GM23248 (cell line): ENCODE measurements at regions not wholly inside any gene's neighbourhood (a gene's known extent, or its start where the extent isn't known, plus 50 kb on each side); places are given as distances from the start of the nearest gene placed in this dataset.

Experiments used
- DNase-seq: peaks from one replicate; pipeline ENCODE4 v3.0.0-alpha.2; 2015
- H2AFZ ChIP-seq: fragments of 200-600 bp; sonication (generic); 2 replicates; pipeline ENCODE4 v1.6.1; 2016; ENCODE audit warnings: antibody characterized with exemption
- H3F3A ChIP-seq: fragments of 200-600 bp; sonication (generic); 2 replicates; pipeline ENCODE4 v1.6.1; 2016; ENCODE audit warnings: mild to moderate bottlenecking, antibody characterized with exemption, mixed run types; ENCODE audit not compliant: insufficient read depth
- H3K27ac ChIP-seq: fragments of 200-600 bp; sonication (generic); 2 replicates; pipeline ENCODE4 v1.5.1; 2016; ENCODE audit warnings: mild to moderate bottlenecking
- H3K27me3 ChIP-seq: fragments of 200-600 bp; sonication (generic); replicated peaks from 2 replicates; pipeline ENCODE4 v1.6.1; 2016; ENCODE audit warnings: mild to moderate bottlenecking; ENCODE audit not compliant: insufficient read depth
- H3K36me3 ChIP-seq: fragments of 200-600 bp; sonication (generic); 2 replicates; pipeline ENCODE4 v1.6.1; 2016; ENCODE audit warnings: low read depth, mild to moderate bottlenecking
- H3K4me1 ChIP-seq: fragments of 200-600 bp; sonication (generic); 2 replicates; pipeline ENCODE4 v1.6.1; 2016; ENCODE audit warnings: mild to moderate bottlenecking; ENCODE audit not compliant: insufficient read depth
- H3K4me2 ChIP-seq: fragments of 200-600 bp; sonication (generic); one replicate; pipeline ENCODE4 v1.6.1; 2016; ENCODE audit warnings: mild to moderate bottlenecking; ENCODE audit not compliant: unreplicated experiment
- H3K4me3 ChIP-seq: fragments of 200-600 bp; sonication (generic); 2 replicates; pipeline ENCODE4 v1.5.1; 2016; ENCODE audit warnings: mild to moderate bottlenecking
- H3K79me2 ChIP-seq: fragments of 200-600 bp; sonication (generic); 2 replicates; pipeline ENCODE4 v1.6.1; 2016; ENCODE audit warnings: mild to moderate bottlenecking; ENCODE audit not compliant: insufficient read depth
- H3K9ac ChIP-seq: fragments of 200-600 bp; sonication (generic); 2 replicates; pipeline ENCODE4 v1.6.1; 2016; ENCODE audit warnings: mild to moderate bottlenecking
- H3K9me2 ChIP-seq: fragments of 200-600 bp; sonication (generic); 2 replicates; pipeline ENCODE4 v1.6.1; 2016; ENCODE audit warnings: mixed run types, mild to moderate bottlenecking, moderate library complexity; ENCODE audit not compliant: insufficient read depth
- H3K9me3 ChIP-seq: fragments of 200-600 bp; sonication (generic); one replicate; pipeline ENCODE4 v1.6.1; 2017; ENCODE audit warnings: low read depth
- H4K20me1 ChIP-seq: fragments of 200-600 bp; sonication (generic); 2 replicates; pipeline ENCODE4 v1.6.0; 2016; ENCODE audit not compliant: insufficient read depth
- EZH2 ChIP-seq: fragments of 200-600 bp; sonication (generic); IDR thresholded peaks from 2 replicates; pipeline ENCODE4 v1.6.1; 2018; ENCODE audit warnings: antibody characterized with exemption, mild to moderate bottlenecking; ENCODE audit not compliant: insufficient read depth, poor library complexity, severe bottlenecking
- EZH2phosphoT487 ChIP-seq: fragments of 200-600 bp; sonication (generic); IDR thresholded peaks from 2 replicates; pipeline ENCODE4 v1.6.1; 2018; ENCODE audit warnings: antibody characterized with exemption, moderate library complexity, mild to moderate bottlenecking, low read depth; ENCODE audit not compliant: insufficient read depth
- WGBS, 2 experiments: methylation state at CpG; one replicate each; pipeline ENCODE4 v1.1.6; 2015 to 2017; ENCODE audit warnings: low lambda C conversion rate in 2 of 2, low coverage in 1 of 2; ENCODE audit errors: missing lambda C conversion rate in 2 of 2; 5-methylcytosine and 5-hydroxymethylcytosine counted together
- in situ Hi-C: fragments of 300-500 bp; cut with MboI; formaldehyde crosslinking; loops from 2 replicates; pipeline ENCODE4 v1.15.0; 2020

- H3K79me2 ChIP-seq: no peaks in the 10 kb centered on the region
- H3K4me2 ChIP-seq: no peak overlapping the region
- WGBS, 2 experiments: 1 to 2% methylated on average over 3 of the region's 3 CpGs
- H3K4me1 ChIP-seq: peaks cover 15% of the 10 kb centered on the region; the same call in 1 of the 2 replicates
- peak; percentile 87 for DNase-seq
- in situ Hi-C loops: loop anchor here (5.0 to 25.0 kb wide), 2 partner anchors 180 to 560 kb away; partner anchors contain the start of gene CPED1
- no peaks in the 10 kb centered on the region for H3K9me3 ChIP-seq
- H3K4me3 ChIP-seq: no peak overlapping the region
- H2AFZ ChIP-seq: no peak overlapping the region
- no peaks in the 10 kb centered on the region for H3K36me3 ChIP-seq
- H3K9ac ChIP-seq: no peak overlapping the region
- H3K27ac ChIP-seq: no peak overlapping the region
- no peaks in the 10 kb centered on the region for H4K20me1 ChIP-seq
- H3K27me3 ChIP-seq: peaks cover 49% of the 10 kb centered on the region
- no peaks in the 10 kb centered on the region for H3K9me2 ChIP-seq
- peaks cover 3% of the 10 kb centered on the region; the same call in 1 of the 2 replicates for H3F3A ChIP-seq
- TF ChIP-seq EZH2phosphoT487 (no peak), EZH2 (no peak)
These were observed 151.5 kb upstream of the FAM3C start for GRCh38 chr7:121547544-121548092.

GRCh38 chr7:121546632-121547543 lies 150.8 kb upstream of the FAM3C start:
- peaks cover 3% of the 10 kb centered on the region; the same call in 1 of the 2 replicates for H3F3A ChIP-seq
- no peak overlapping the region for H3K4me3 ChIP-seq
- H3K9me3 ChIP-seq: no peaks in the 10 kb centered on the region
- H3K9me2 ChIP-seq: no peaks in the 10 kb centered on the region
- peaks cover 56% of the 10 kb centered on the region for H3K27me3 ChIP-seq
- DNase-seq: no peak
- H2AFZ ChIP-seq: no peak overlapping the region
- no peak overlapping the region for H3K9ac ChIP-seq
- TF ChIP-seq EZH2phosphoT487: no peak
- no peak for TF ChIP-seq EZH2
- no peaks in the 10 kb centered on the region for H3K36me3 ChIP-seq
- H3K4me2 ChIP-seq: no peak overlapping the region
- no peak overlapping the region for H3K27ac ChIP-seq
- H4K20me1 ChIP-seq: no peaks in the 10 kb centered on the region
- in situ Hi-C loops: loop anchor here (5.0 to 25.0 kb wide), 2 partner anchors 180 to 560 kb away; partner anchors contain the start of gene CPED1
- H3K4me1 ChIP-seq: peaks cover 15% of the 10 kb centered on the region; the same call in 1 of the 2 replicates
- WGBS, 2 experiments: 78% methylated on average over 4 of the region's 4 CpGs
- H3K79me2 ChIP-seq: no peaks in the 10 kb centered on the region

GRCh38 chr7:121545418-121545817 lies 149.3 kb upstream of the FAM3C start:
- Histone ChIP-seq H3F3A (peaks cover 3% of the 10 kb centered on the region; the same call in 1 of the 2 replicates), H3K9me2 (no peaks in the 10 kb centered on the region), H3K27me3 (peaks cover 53% of the 10 kb centered on the region), H3K4me2 (no peak overlapping the region), H4K20me1 (no peaks in the 10 kb centered on the region), H3K4me3 (no peak overlapping the region), H2AFZ (no peak overlapping the region), H3K9me3 (no peaks in the 10 kb centered on the region), H3K27ac (no peak overlapping the region), H3K4me1 (peaks cover 15% of the 10 kb centered on the region; the same call in 1 of the 2 replicates), H3K79me2 (no peaks in the 10 kb centered on the region), H3K36me3 (no peaks in the 10 kb centered on the region), H3K9ac (no peak overlapping the region)
- in situ Hi-C loops: loop anchor here (5.0 to 25.0 kb wide), 2 partner anchors 178 to 558 kb away; partner anchors contain the start of gene CPED1
- DNase-seq: no peak
- TF ChIP-seq EZH2 (no peak), EZH2phosphoT487 (no peak)
- WGBS, 2 experiments: 68 to 71% methylated on average over 2 of the region's 2 CpGs

- Histone ChIP-seq H3K4me1 (peaks cover 15% of the 10 kb centered on the region; the same call in 1 of the 2 replicates), H3K9ac (no peak overlapping the region), H3F3A (peaks cover 3% of the 10 kb centered on the region; the same call in 1 of the 2 replicates), H3K9me2 (no peaks in the 10 kb centered on the region), H3K4me2 (peak overlapping the region; percentile 40), H3K9me3 (no peaks in the 10 kb centered on the region), H3K79me2 (no peaks in the 10 kb centered on the region), H2AFZ (no peak overlapping the region), H3K27me3 (peaks cover 49% of the 10 kb centered on the region), H3K36me3 (no peaks in the 10 kb centered on the region), H4K20me1 (no peaks in the 10 kb centered on the region), H3K4me3 (no peak overlapping the region), H3K27ac (peak overlapping the region; percentile 22)
- in situ Hi-C loops: loop anchor here (5.0 to 25.0 kb wide), 2 partner anchors 177 to 557 kb away; partner anchors contain the start of gene CPED1
- 0% methylated on average over 2 of the region's 2 CpGs for WGBS, 2 experiments
- TF ChIP-seq EZH2phosphoT487: peak; percentile 98
- TF ChIP-seq EZH2: no peak
- DNase-seq: peak; percentile 93
These were observed 148.6 kb upstream of the FAM3C start for GRCh38 chr7:121544726-121545125.
